Fibroblast of lung (primary cell): ENCODE measurements at regions not wholly inside any gene's neighbourhood (a gene's known extent, or its start where the extent isn't known, plus 50 kb on each side); places are given as distances from the start of the nearest gene placed in this dataset.

Source experiments
- DNase-seq, 2 donors: peaks; one replicate each; pipeline versions ENCODE4 v3.0.0 to v3.0.0-alpha.2; 2010; ENCODE audit warnings: low read depth in 2 of 2
- H2AFZ ChIP-seq: 2 replicates; pipeline ENCODE4 v1.5.1; 2012; ENCODE audit warnings: low read length, control low read depth, inconsistent platforms
- H3K27ac ChIP-seq: 2 replicates; pipeline ENCODE4 v1.5.1; 2011; ENCODE audit warnings: low read length, control low read depth; ENCODE audit not compliant: insufficient read depth
- H3K27me3 ChIP-seq: 2 replicates; pipeline ENCODE4 v1.5.1; 2011; ENCODE audit warnings: mild to moderate bottlenecking, low read length; ENCODE audit not compliant: control insufficient read depth, insufficient read depth
- H3K36me3 ChIP-seq: 2 replicates; pipeline ENCODE4 v1.5.1; 2011; ENCODE audit warnings: low read length; ENCODE audit not compliant: control insufficient read depth, insufficient read depth
- H3K4me1 ChIP-seq: 2 replicates; pipeline ENCODE4 v1.5.1; 2011; ENCODE audit warnings: low read length; ENCODE audit not compliant: control insufficient read depth, insufficient read depth; ENCODE audit errors: extremely low read depth
- H3K4me2 ChIP-seq: 2 replicates; pipeline ENCODE4 v1.5.1; 2011; ENCODE audit warnings: low read length, control low read depth; ENCODE audit not compliant: insufficient read depth; ENCODE audit errors: extremely low read depth
- H3K4me3 ChIP-seq, 4 experiments: fragments of 200-600 bp in 1 of 4; sonication (generic) in 1 of 4; replicated peaks in 1 of 4; 2 replicates each; pipeline ENCODE4 v1.5.1; 2011 to 2016; ENCODE audit warnings: low read length in 4 of 4, low read depth in 3 of 4, mild to moderate bottlenecking in 3 of 4, control low read depth in 2 of 4, inconsistent platforms in 1 of 4, mixed read lengths in 1 of 4; ENCODE audit not compliant: insufficient read depth in 1 of 4; ENCODE audit errors: control extremely low read depth in 1 of 4
- H3K79me2 ChIP-seq: 2 replicates; pipeline ENCODE4 v1.5.1; 2012; ENCODE audit warnings: mild to moderate bottlenecking, low read length, inconsistent platforms; ENCODE audit not compliant: control insufficient read depth, insufficient read depth
- H3K9ac ChIP-seq: 2 replicates; pipeline ENCODE4 v1.5.1; 2011; ENCODE audit warnings: mild to moderate bottlenecking, low read length, control low read depth; ENCODE audit not compliant: insufficient read depth
- H3K9me3 ChIP-seq: 2 replicates; pipeline ENCODE4 v1.5.1; 2012; ENCODE audit warnings: low read depth, low read length; ENCODE audit not compliant: control insufficient read depth, insufficient read depth
- H4K20me1 ChIP-seq: 2 replicates; pipeline ENCODE4 v1.5.1; 2011; ENCODE audit warnings: low read length; ENCODE audit not compliant: control insufficient read depth, insufficient read depth; ENCODE audit errors: extremely low read depth
- CTCF ChIP-seq, 2 donors: IDR thresholded peaks in 1 of 2; conservative IDR thresholded peaks in 1 of 2; 1 replicate in 1 of 2; 2 replicates in 1 of 2; pipeline ENCODE4 v1.5.1; 2011 to 2012; ENCODE audit warnings: low read length in 2 of 2, control low read depth in 1 of 2, inconsistent platforms in 1 of 2, low read depth in 1 of 2, mild to moderate bottlenecking in 1 of 2
- EZH2 ChIP-seq: IDR thresholded peaks from 2 replicates; pipeline ENCODE4 v1.5.1; 2012; ENCODE audit warnings: low read length, control low read depth, mild to moderate bottlenecking; ENCODE audit errors: missing control alignments

- DNase-seq, result no peak
- H3K9me3 ChIP-seq, result no peaks in the 10 kb centered on the region
These were observed 54.1 kb upstream of the PEG3 start for GRCh38 chr19:56894626-56895025.

DNA sequence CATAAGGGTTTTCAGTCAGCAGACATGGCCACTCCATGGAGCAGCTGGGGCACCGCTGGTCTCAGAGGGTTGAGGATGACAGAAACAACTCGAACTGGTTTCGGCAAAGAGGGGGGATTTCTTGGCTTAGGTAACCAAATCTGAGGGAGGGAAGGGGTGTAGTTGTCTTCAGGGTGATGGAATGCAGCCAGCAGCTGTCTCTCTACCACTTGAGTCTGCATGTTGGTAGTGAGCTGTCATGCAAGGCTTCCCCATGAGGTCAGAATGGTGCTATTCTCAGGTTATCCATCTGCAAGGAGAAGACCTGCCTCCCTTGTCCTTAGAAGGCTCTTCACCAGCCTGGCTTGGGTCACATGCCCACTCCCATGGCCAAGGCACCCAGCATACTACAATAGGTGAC lies 55.6 kb upstream of the PEG3 start:
- Histone ChIP-seq H3K9ac (no peak overlapping the region), H3K4me2 (no peak overlapping the region), H3K27me3 (no peaks in the 10 kb centered on the region), H3K79me2 (no peaks in the 10 kb centered on the region), H3K9me3 (no peaks in the 10 kb centered on the region), H3K4me1 (no peaks in the 10 kb centered on the region), H3K4me3 (no peak overlapping the region), H3K27ac (no peak overlapping the region), H2AFZ (no peak overlapping the region), H4K20me1 (no peaks in the 10 kb centered on the region), H3K36me3 (no peaks in the 10 kb centered on the region)
- no peak for DNase-seq
- TF ChIP-seq EZH2, result no peak

More at GRCh38 chr19:56894626-56895025, 54.1 kb upstream of the PEG3 start:
- Histone ChIP-seq H3K27ac (no peak overlapping the region), H3K9ac (no peak overlapping the region), H3K4me2 (no peak overlapping the region), H4K20me1 (no peaks in the 10 kb centered on the region), H3K79me2 (no peaks in the 10 kb centered on the region), H3K36me3 (no peaks in the 10 kb centered on the region), H3K27me3 (no peaks in the 10 kb centered on the region), H2AFZ (no peak overlapping the region), H3K4me3 (no peak overlapping the region), H3K4me1 (no peaks in the 10 kb centered on the region)
- TF ChIP-seq EZH2, result no peak
- TF ChIP-seq CTCF (conservative IDR thresholded peaks at IDR 0.05 in 1 of 2, IDR thresholded peaks at IDR 0.05 in 1 of 2; ENCODE audit: low read depth in 1 of 2, low read length in 2 of 2), result no peak

GRCh38 chr19:56899943-56900342 lies 59.4 kb upstream of the PEG3 start:
- H3K9me3 ChIP-seq, result no peaks in the 10 kb centered on the region
- H3K79me2 ChIP-seq, result no peaks in the 10 kb centered on the region
- H2AFZ ChIP-seq, result no peak overlapping the region
- no peak overlapping the region for H3K9ac ChIP-seq
- no peak for DNase-seq
- no peak overlapping the region for H3K27ac ChIP-seq
- no peak overlapping the region for H3K4me3 ChIP-seq
- no peaks in the 10 kb centered on the region for H4K20me1 ChIP-seq
- H3K27me3 ChIP-seq, result no peaks in the 10 kb centered on the region
- H3K4me1 ChIP-seq, result no peaks in the 10 kb centered on the region
- TF ChIP-seq CTCF (conservative IDR thresholded peaks at IDR 0.05 in 1 of 2, IDR thresholded peaks at IDR 0.05 in 1 of 2; ENCODE audit: low read depth in 1 of 2, low read length in 2 of 2) (no peak), EZH2 (no peak)
- no peak overlapping the region for H3K4me2 ChIP-seq
- H3K36me3 ChIP-seq, result no peaks in the 10 kb centered on the region
